ENCODE measurements at regions not wholly inside any gene's neighbourhood (a gene's known extent, or its start where the extent isn't known, plus 50 kb on each side); places are given as distances from the start of the nearest gene placed in this dataset.

DNA sequence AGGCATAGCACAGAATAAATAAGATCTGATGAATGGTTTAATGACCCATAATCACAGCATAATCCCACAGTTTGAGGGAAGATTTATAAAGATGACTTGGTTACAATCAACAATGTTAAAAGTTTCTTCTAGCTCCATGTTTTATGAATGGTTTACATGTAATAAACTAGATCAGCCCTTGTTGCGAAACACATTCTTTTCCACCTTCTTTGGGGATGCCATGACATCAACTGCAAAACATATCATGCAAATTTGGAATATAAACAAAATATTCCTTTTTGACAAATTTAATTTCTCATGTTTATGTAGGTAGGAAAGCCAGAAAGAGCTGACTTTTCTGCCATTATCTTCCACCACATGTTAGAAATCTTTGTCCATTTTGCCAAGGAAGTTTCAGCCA, 979.5 kb downstream of the MAT2B start:
- Histone ChIP-seq H3K4me1 (ENCODE audit: control insufficient read depth, extremely low read depth, insufficient read depth, low read length) (no peaks in the 10 kb centered on the region), H3K27ac (ENCODE audit: insufficient read depth, low read depth, low read length) (no peak overlapping the region), H3K4me2 (ENCODE audit: insufficient read depth, low read length) (no peak overlapping the region), H3K36me3 (ENCODE audit: control insufficient read depth in 2 of 2, extremely low read depth in 1 of 2, insufficient read depth in 2 of 2, low read length in 2 of 2) (no peaks in the 10 kb centered on the region), H3K9ac (replicated peaks; ENCODE audit: extremely low read depth, insufficient read depth, low read length) (no peak overlapping the region), H2AFZ (ENCODE audit: low read depth, low read length) (no peak overlapping the region), H3K4me3 (replicated peaks in 1 of 3; ENCODE audit: insufficient read depth in 1 of 3, low read depth in 1 of 3, low read length in 3 of 3) (no peak overlapping the region), H3K27me3 (ENCODE audit: control insufficient read depth in 2 of 2, insufficient read depth in 2 of 2, low read length in 2 of 2) (no peaks in the 10 kb centered on the region), H4K20me1 (replicated peaks; ENCODE audit: control insufficient read depth, extremely low read depth, insufficient read depth, low read length) (no peaks in the 10 kb centered on the region), H3K9me3 (replicated peaks; ENCODE audit: control insufficient read depth, insufficient read depth, low read length) (no peaks in the 10 kb centered on the region), H3K79me2 (ENCODE audit: control insufficient read depth, insufficient read depth, low read length) (no peaks in the 10 kb centered on the region), H3K9me1 (replicated peaks; ENCODE audit: control insufficient read depth, extremely low read depth, insufficient read depth, low read length) (no peaks in the 10 kb centered on the region)
- no TSS peak for BruUV-seq (replicated peaks)
- no peak for TF ChIP-seq POLR2AphosphoS5 (IDR thresholded peaks at IDR 0.05; ENCODE audit: insufficient read depth, low read depth, low read length)
- no peak for TF ChIP-seq GATA2 (IDR thresholded peaks at IDR 0.05; ENCODE audit: insufficient read depth, insufficient read length, low read depth, low read length)
- TF ChIP-seq JUN (IDR thresholded peaks at IDR 0.05; ENCODE audit: borderline replicate concordance, insufficient read depth, insufficient read length, low read depth), result no peak
- no peak for TF ChIP-seq EZH2 (IDR thresholded peaks at IDR 0.05; ENCODE audit: borderline replicate concordance, low read depth, low read length, severe bottlenecking)
- no peak for TF ChIP-seq MYC (IDR thresholded peaks at IDR 0.05; ENCODE audit: low read depth, low read length)
- no peak for TF ChIP-seq FOS (IDR thresholded peaks at IDR 0.05; ENCODE audit: borderline replicate concordance, insufficient read depth, low read length)
- TF ChIP-seq MAX (IDR thresholded peaks at IDR 0.05; ENCODE audit: insufficient read depth, insufficient read length), result no peak
- TF ChIP-seq, protein P1, sequence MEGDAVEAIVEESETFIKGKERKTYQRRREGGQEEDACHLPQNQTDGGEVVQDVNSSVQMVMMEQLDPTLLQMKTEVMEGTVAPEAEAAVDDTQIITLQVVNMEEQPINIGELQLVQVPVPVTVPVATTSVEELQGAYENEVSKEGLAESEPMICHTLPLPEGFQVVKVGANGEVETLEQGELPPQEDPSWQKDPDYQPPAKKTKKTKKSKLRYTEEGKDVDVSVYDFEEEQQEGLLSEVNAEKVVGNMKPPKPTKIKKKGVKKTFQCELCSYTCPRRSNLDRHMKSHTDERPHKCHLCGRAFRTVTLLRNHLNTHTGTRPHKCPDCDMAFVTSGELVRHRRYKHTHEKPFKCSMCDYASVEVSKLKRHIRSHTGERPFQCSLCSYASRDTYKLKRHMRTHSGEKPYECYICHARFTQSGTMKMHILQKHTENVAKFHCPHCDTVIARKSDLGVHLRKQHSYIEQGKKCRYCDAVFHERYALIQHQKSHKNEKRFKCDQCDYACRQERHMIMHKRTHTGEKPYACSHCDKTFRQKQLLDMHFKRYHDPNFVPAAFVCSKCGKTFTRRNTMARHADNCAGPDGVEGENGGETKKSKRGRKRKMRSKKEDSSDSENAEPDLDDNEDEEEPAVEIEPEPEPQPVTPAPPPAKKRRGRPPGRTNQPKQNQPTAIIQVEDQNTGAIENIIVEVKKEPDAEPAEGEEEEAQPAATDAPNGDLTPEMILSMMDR (IDR thresholded peaks at IDR 0.05; ENCODE audit: extremely low read depth in 1 of 2, insufficient read depth in 1 of 2, low read depth in 1 of 2, low read length in 2 of 2), result no peak
- no peak for TF ChIP-seq POLR2A (IDR thresholded peaks at IDR 0.05; ENCODE audit: low read depth, low read length)
- POLR2A ChIA-PET, result no interaction called here
- dilution Hi-C loops (cut with MboI; ENCODE audit: extremely low pct_ligation_motif_present, low sequenced_read_pairs) (no loop called here), intact Hi-C loops (cut with micrococcal nuclease) (no loop called here)
- CTCF ChIA-PET, result interaction anchor here (1.2 kb wide), 1 partner anchor 9 kb away, joined by 3 read pairs; no protein-coding TSS in a partner anchor
- no peak for FAIRE-seq
- DNase-seq (ENCODE audit: low read depth, low spot score), result no peak

Measured in endothelial cell of umbilical vein (primary cell).